MM.1S (cell line): ENCODE measurements at regions not wholly inside any gene's neighbourhood (a gene's known extent, or its start where the extent isn't known, plus 50 kb on each side); places are given as distances from the start of the nearest gene placed in this dataset.

Experiments
- DNase-seq: peaks from one replicate; pipeline ENCODE4 v3.0.0-alpha.2; 2015
- H2AFZ ChIP-seq: fragments of 300-600 bp; sonication (generic); 2 replicates; pipeline ENCODE4 v1.6.0; 2016; ENCODE audit warnings: antibody characterized with exemption, low read length
- H3F3A ChIP-seq: fragments of 300-600 bp; sonication (generic); 2 replicates; pipeline ENCODE4 v1.6.1; 2016; ENCODE audit warnings: mild to moderate bottlenecking, antibody characterized with exemption, low read length, moderate library complexity, mixed read lengths; ENCODE audit not compliant: insufficient read depth
- H3K27ac ChIP-seq: fragments of 300-600 bp; sonication (generic); 2 replicates; pipeline ENCODE4 v1.5.1; 2016; ENCODE audit warnings: mild to moderate bottlenecking, low read length
- H3K27me3 ChIP-seq: fragments of 300-600 bp; sonication (generic); replicated peaks from 2 replicates; pipeline ENCODE4 v1.6.0; 2016; ENCODE audit warnings: low read length; ENCODE audit not compliant: insufficient read depth
- H3K36me3 ChIP-seq: fragments of 300-600 bp; sonication (generic); replicated peaks from 2 replicates; pipeline ENCODE4 v1.6.1; 2016; ENCODE audit warnings: mild to moderate bottlenecking, low read length, mixed read lengths; ENCODE audit not compliant: insufficient read depth
- H3K4me1 ChIP-seq: fragments of 300-600 bp; sonication (generic); 2 replicates; pipeline ENCODE4 v1.6.1; 2016; ENCODE audit warnings: low read length, mixed read lengths
- H3K4me2 ChIP-seq: fragments of 300-600 bp; sonication (generic); 2 replicates; pipeline ENCODE4 v1.6.0; 2016; ENCODE audit warnings: low read depth, low read length
- H3K4me3 ChIP-seq: fragments of 300-600 bp; sonication (generic); 2 replicates; pipeline ENCODE4 v1.5.1; 2016; ENCODE audit warnings: low read length, mixed read lengths
- H3K79me2 ChIP-seq: fragments of 300-600 bp; sonication (generic); 2 replicates; pipeline ENCODE4 v1.6.1; 2016; ENCODE audit warnings: mixed run types, low read length, mixed read lengths
- H3K9ac ChIP-seq: fragments of 300-600 bp; sonication (generic); 2 replicates; pipeline ENCODE4 v1.6.1; 2016; ENCODE audit warnings: low read length, mixed read lengths
- H3K9me2 ChIP-seq: fragments of 300-600 bp; sonication (generic); replicated peaks from 2 replicates; pipeline ENCODE4 v1.6.1; 2016; ENCODE audit warnings: mild to moderate bottlenecking, low read length, mixed read lengths; ENCODE audit not compliant: insufficient read depth
- H3K9me3 ChIP-seq: fragments of 300-600 bp; sonication (generic); replicated peaks from 2 replicates; pipeline ENCODE4 v1.6.1; 2016; ENCODE audit warnings: mild to moderate bottlenecking, low read length, mixed read lengths; ENCODE audit not compliant: insufficient read depth
- H4K20me1 ChIP-seq: fragments of 300-600 bp; sonication (generic); 2 replicates; pipeline ENCODE4 v1.6.1; 2016; ENCODE audit warnings: mild to moderate bottlenecking, low read length, moderate library complexity, mixed read lengths; ENCODE audit not compliant: insufficient read depth
- CTCF ChIP-seq: fragments of 300-600 bp; sonication (generic); IDR thresholded peaks from 2 replicates; pipeline ENCODE4 v1.5.1; 2016; ENCODE audit warnings: antibody characterized with exemption, low read length, mixed read lengths
- EZH2 ChIP-seq: fragments of 300-600 bp; sonication (generic); optimal IDR thresholded peaks from 2 replicates; pipeline ENCODE3; 2017; ENCODE audit warnings: low read depth, mild to moderate bottlenecking, antibody characterized with exemption, low read length, mixed read lengths
- EZH2phosphoT487 ChIP-seq: fragments of 300-600 bp; sonication (generic); IDR thresholded peaks from 2 replicates; pipeline ENCODE4 v1.6.1; 2018; ENCODE audit warnings: antibody characterized with exemption, low read length

DNA sequence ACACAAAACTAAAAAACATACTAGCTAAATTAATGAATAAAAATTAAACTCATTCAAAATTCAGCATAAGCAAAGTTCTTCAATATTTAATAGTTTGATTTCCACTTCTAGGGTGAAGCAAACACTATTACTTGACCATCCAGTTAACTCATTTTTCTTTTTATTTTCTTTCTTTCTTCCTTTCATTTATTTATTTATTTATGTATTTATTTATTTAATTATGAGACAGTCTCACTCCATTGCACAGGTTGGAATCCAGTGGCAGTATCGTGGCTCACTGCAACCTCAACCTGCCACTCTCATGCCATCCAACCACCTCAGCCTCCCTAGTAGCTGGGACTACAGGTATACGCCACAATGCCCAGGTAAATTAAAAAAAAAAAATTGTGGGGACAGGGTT is 2069.5 kb downstream of the NCAM2 start:
- no peaks in the 10 kb centered on the region for H3K9me2 ChIP-seq
- H3K4me2 ChIP-seq, result no peak overlapping the region
- no peaks in the 10 kb centered on the region for H4K20me1 ChIP-seq
- H2AFZ ChIP-seq, result no peak overlapping the region
- no peaks in the 10 kb centered on the region for H3K36me3 ChIP-seq
- TF ChIP-seq CTCF (no peak), EZH2 (no peak), EZH2phosphoT487 (no peak)
- no peak overlapping the region for H3K4me3 ChIP-seq
- H3F3A ChIP-seq, result no peaks in the 10 kb centered on the region
- no peak for DNase-seq
- no peaks in the 10 kb centered on the region for H3K9me3 ChIP-seq
- H3K4me1 ChIP-seq, result no peaks in the 10 kb centered on the region
- no peaks in the 10 kb centered on the region for H3K27me3 ChIP-seq
- H3K27ac ChIP-seq, result no peak overlapping the region
- no peak overlapping the region for H3K9ac ChIP-seq
- no peaks in the 10 kb centered on the region for H3K79me2 ChIP-seq

- Histone ChIP-seq H3K79me2 (no peaks in the 10 kb centered on the region), H3K9me2 (no peaks in the 10 kb centered on the region), H3K27ac (no peak overlapping the region), H3F3A (no peaks in the 10 kb centered on the region), H3K4me2 (no peak overlapping the region), H3K36me3 (no peaks in the 10 kb centered on the region), H2AFZ (no peak overlapping the region), H3K9ac (no peak overlapping the region), H3K9me3 (no peaks in the 10 kb centered on the region), H3K4me3 (no peak overlapping the region), H4K20me1 (no peaks in the 10 kb centered on the region), H3K27me3 (no peaks in the 10 kb centered on the region), H3K4me1 (no peaks in the 10 kb centered on the region)
- TF ChIP-seq CTCF (no peak), EZH2 (no peak), EZH2phosphoT487 (no peak)
- no peak for DNase-seq
Measured at GRCh38 chr21:23083242-23083641, 2085.0 kb downstream of the NCAM2 start.

DNA sequence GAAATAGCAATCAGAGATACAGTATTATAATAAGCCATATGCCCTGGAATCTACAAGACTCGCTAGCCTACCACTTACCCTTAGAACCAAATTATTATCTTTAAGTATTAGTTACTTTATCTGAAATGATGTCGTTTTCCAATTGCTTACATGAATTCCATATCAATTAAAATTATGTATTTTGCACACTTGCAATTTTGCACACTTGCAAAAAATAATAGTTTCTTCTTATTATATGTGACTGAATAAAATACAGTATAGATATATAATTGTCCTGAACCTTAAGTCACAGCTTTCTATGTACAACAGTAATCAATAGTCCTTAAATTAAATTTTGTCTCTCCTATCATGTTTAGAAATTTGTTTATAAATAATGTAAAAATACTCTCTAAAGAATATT is 2095.1 kb downstream of the NCAM2 start:
- DNase-seq, result no peak
- H3K79me2 ChIP-seq, result no peaks in the 10 kb centered on the region
- H2AFZ ChIP-seq, result no peak overlapping the region
- no peaks in the 10 kb centered on the region for H3K9me3 ChIP-seq
- H4K20me1 ChIP-seq, result no peaks in the 10 kb centered on the region
- no peaks in the 10 kb centered on the region for H3K9me2 ChIP-seq
- no peak overlapping the region for H3K9ac ChIP-seq
- TF ChIP-seq EZH2phosphoT487, result no peak
- TF ChIP-seq EZH2, result no peak
- TF ChIP-seq CTCF, result no peak
- H3K4me1 ChIP-seq, result no peaks in the 10 kb centered on the region
- H3K27me3 ChIP-seq, result no peaks in the 10 kb centered on the region
- H3K36me3 ChIP-seq, result no peaks in the 10 kb centered on the region
- no peak overlapping the region for H3K4me2 ChIP-seq
- no peak overlapping the region for H3K27ac ChIP-seq
- H3F3A ChIP-seq, result no peaks in the 10 kb centered on the region
- no peak overlapping the region for H3K4me3 ChIP-seq

- no peak overlapping the region for H2AFZ ChIP-seq
Measured at GRCh38 chr21:23099185-23099584, 2101.0 kb downstream of the NCAM2 start.

More at GRCh38 chr21:23099185-23099584, 2101.0 kb downstream of the NCAM2 start:
- H3K27ac ChIP-seq, result no peak overlapping the region
- H3K36me3 ChIP-seq, result no peaks in the 10 kb centered on the region
- TF ChIP-seq EZH2 (no peak), CTCF (no peak), EZH2phosphoT487 (no peak)
- no peaks in the 10 kb centered on the region for H3K79me2 ChIP-seq
- no peak overlapping the region for H3K4me3 ChIP-seq
- no peaks in the 10 kb centered on the region for H3K27me3 ChIP-seq
- H3K9me3 ChIP-seq, result no peaks in the 10 kb centered on the region
- no peaks in the 10 kb centered on the region for H3K4me1 ChIP-seq
- H3K4me2 ChIP-seq, result no peak overlapping the region
- no peak for DNase-seq
- H4K20me1 ChIP-seq, result no peaks in the 10 kb centered on the region
- no peaks in the 10 kb centered on the region for H3F3A ChIP-seq
- H3K9ac ChIP-seq, result no peak overlapping the region
- H3K9me2 ChIP-seq, result no peaks in the 10 kb centered on the region
